CD14-positive monocyte (primary cell): ENCODE measurements at regions not wholly inside any gene's neighbourhood (a gene's known extent, or its start where the extent isn't known, plus 50 kb on each side); places are given as distances from the start of the nearest gene placed in this dataset.
"Not testable (repeated sequence)": the region's sequence is repeated elsewhere in the genome, so short reads cannot be mapped to it uniquely, and the experiment has no call there.

Experiments used
- DNase-seq, 3 donors: peaks; one replicate each; pipeline ENCODE4 v3.0.0-alpha.2; 2011 to 2022
- H2AFZ ChIP-seq: 2 replicates; pipeline ENCODE4 v1.6.0; 2012; ENCODE audit warnings: mild to moderate bottlenecking, low read depth, low read length, inconsistent platforms; ENCODE audit not compliant: insufficient read depth, poor library complexity, severe bottlenecking
- H3K27ac ChIP-seq, 2 donors: 1 replicate in 1 of 2; 2 replicates in 1 of 2; pipeline ENCODE4 v1.5.1; 2012 to 2013; ENCODE audit warnings: low read length in 2 of 2, control low read depth in 1 of 2, inconsistent platforms in 1 of 2, low read depth in 1 of 2, mild to moderate bottlenecking in 1 of 2
- H3K27me3 ChIP-seq, 2 donors: one replicate each; pipeline versions ENCODE4 v1.6.0 to v1.6.1; 2011 to 2013; ENCODE audit warnings: low read length in 2 of 2; ENCODE audit not compliant: control insufficient read depth in 2 of 2, insufficient read depth in 2 of 2
- H3K36me3 ChIP-seq, 2 donors: replicated peaks in 1 of 2; 1 replicate in 1 of 2; 2 replicates in 1 of 2; pipeline versions ENCODE4 v1.5.1 to v1.6.1; 2012 to 2013; ENCODE audit warnings: low read length in 2 of 2, control low read depth in 1 of 2, inconsistent platforms in 1 of 2, mild to moderate bottlenecking in 1 of 2; ENCODE audit not compliant: insufficient read depth in 2 of 2, control insufficient read depth in 1 of 2
- H3K4me1 ChIP-seq, 2 donors: 1 replicate in 1 of 2; 2 replicates in 1 of 2; pipeline versions ENCODE4 v1.5.1 to v1.6.1; 2012 to 2013; ENCODE audit warnings: low read length in 2 of 2, control low read depth in 1 of 2, inconsistent platforms in 1 of 2, mild to moderate bottlenecking in 1 of 2, moderate library complexity in 1 of 2; ENCODE audit not compliant: insufficient read depth in 2 of 2, control insufficient read depth in 1 of 2
- H3K4me2 ChIP-seq: replicated peaks from 2 replicates; pipeline ENCODE3; 2012; ENCODE audit warnings: low read length, moderate library complexity, mild to moderate bottlenecking; ENCODE audit not compliant: poor library complexity, severe bottlenecking; ENCODE audit errors: extremely low read depth
- H3K4me3 ChIP-seq, 3 experiments: fragments of 200-600 bp in 1 of 3; sonication (generic) in 1 of 3; replicated peaks in 1 of 3; 1 replicate in 2 of 3; 2 replicates in 1 of 3; pipeline ENCODE4 v1.5.1; 2011 to 2013; ENCODE audit warnings: low read length in 3 of 3, mild to moderate bottlenecking in 3 of 3, control low read depth in 2 of 3, low read depth in 2 of 3, inconsistent platforms in 1 of 3, moderate library complexity in 1 of 3
- H3K79me2 ChIP-seq: 2 replicates; pipeline ENCODE4 v1.6.0; 2012; ENCODE audit warnings: mild to moderate bottlenecking, control low read depth, inconsistent platforms, low read length, moderate library complexity; ENCODE audit not compliant: insufficient read depth
- H3K9ac ChIP-seq: 2 replicates; pipeline ENCODE4 v1.6.0; 2017; ENCODE audit warnings: low read length, mild to moderate bottlenecking; ENCODE audit not compliant: insufficient read depth, poor library complexity, severe bottlenecking
- H3K9me3 ChIP-seq, 2 donors: replicated peaks in 1 of 2; 1 replicate in 1 of 2; 2 replicates in 1 of 2; pipeline versions ENCODE4 v1.5.1 to v1.6.1; 2012 to 2013; ENCODE audit warnings: low read length in 2 of 2, control low read depth in 1 of 2; ENCODE audit not compliant: control insufficient read depth in 1 of 2, insufficient read depth in 1 of 2
- H4K20me1 ChIP-seq: 2 replicates; pipeline ENCODE4 v1.6.0; 2012; ENCODE audit warnings: mild to moderate bottlenecking, low read length, control low read depth, moderate library complexity; ENCODE audit not compliant: insufficient read depth
- H3K27ac Mint-ChIP-seq, 7 donors: one replicate each; pipeline ENCODE4 v1.8.0; 2020; ENCODE audit warnings: mild to moderate bottlenecking in 7 of 7, mixed read lengths in 7 of 7, moderate library complexity in 6 of 7, inconsistent platforms in 2 of 7
- H3K27me3 Mint-ChIP-seq, 3 donors: one replicate each; pipeline ENCODE4 v1.8.0; 2021 to 2022; ENCODE audit warnings: low read depth in 3 of 3, mild to moderate bottlenecking in 3 of 3, mixed read lengths in 3 of 3, moderate library complexity in 3 of 3, inconsistent platforms in 1 of 3
- H3K36me3 Mint-ChIP-seq, 2 donors: one replicate each; pipeline ENCODE4 v1.8.0; 2020; ENCODE audit warnings: mixed read lengths in 2 of 2, inconsistent platforms in 1 of 2, mild to moderate bottlenecking in 1 of 2
- H3K4me1 Mint-ChIP-seq: one replicate; pipeline ENCODE4 v1.8.0; 2020; ENCODE audit warnings: mild to moderate bottlenecking, mixed read lengths
- H3K4me3 Mint-ChIP-seq, 2 donors: one replicate each; pipeline ENCODE4 v1.8.0; 2020; ENCODE audit warnings: mild to moderate bottlenecking in 2 of 2, mixed read lengths in 2 of 2, moderate library complexity in 1 of 2
- H3K9me3 Mint-ChIP-seq, 7 donors: one replicate each; pipeline ENCODE4 v1.8.0; 2020 to 2022; ENCODE audit warnings: mixed read lengths in 7 of 7, mild to moderate bottlenecking in 6 of 7, moderate library complexity in 6 of 7, inconsistent platforms in 2 of 7
- CTCF ChIP-seq: fragments of 200-600 bp; IDR thresholded peaks from one replicate; pipeline ENCODE4 v1.8.0; 2022; ENCODE audit warnings: antibody characterized with exemption, mild to moderate bottlenecking
- WGBS: methylation state at CpG from one replicate; pipeline ENCODE4 v1.1.5; 2013; ENCODE audit warnings: missing lambda C conversion rate; ENCODE audit not compliant: insufficient coverage; 5-methylcytosine and 5-hydroxymethylcytosine counted together
- intact Hi-C, 2 donors: fragments of 100-400 bp; cut with micrococcal nuclease; formaldehyde crosslinking; loops; one replicate each; pipeline versions ENCODE4 v1.15.0 to v1.15.1; 2023

GRCh38 chr10:9126728-9127127 lies 1072.2 kb downstream of the GATA3 start:
- H2AFZ ChIP-seq, result no peak overlapping the region
- no peaks in the 10 kb centered on the region for H3K9me3 ChIP-seq
- Mint-ChIP-seq H3K4me1 (no peaks in the 10 kb centered on the region), H3K9me3 (peaks cover 0 to 7% (median 0%) of the 10 kb centered on the region in 7 donors), H3K27me3 (peaks cover 0 to 2% (median 0%) of the 10 kb centered on the region in 3 donors), H3K36me3 (no peaks in the 10 kb centered on the region), H3K27ac (no peak overlapping the region), H3K4me3 (no peak overlapping the region)
- no peaks in the 10 kb centered on the region for H4K20me1 ChIP-seq
- H3K27ac ChIP-seq, result no peak overlapping the region
- no peak for TF ChIP-seq CTCF
- no peak overlapping the region for H3K4me2 ChIP-seq
- H3K36me3 ChIP-seq, result no peaks in the 10 kb centered on the region
- no peaks in the 10 kb centered on the region for H3K27me3 ChIP-seq
- no peak for DNase-seq
- H3K79me2 ChIP-seq, result no peaks in the 10 kb centered on the region
- 90% methylated on average over 3 of the region's 4 CpGs for WGBS
- no peak overlapping the region for H3K9ac ChIP-seq
- H3K4me1 ChIP-seq, result no peaks in the 10 kb centered on the region
- intact Hi-C loops, result no loop called here
- no peak overlapping the region for H3K4me3 ChIP-seq

- WGBS, result 100% methylated on average over 1 of the region's 2 CpGs
- no peak for TF ChIP-seq CTCF
These were observed 1082.9 kb downstream of the GATA3 start for GRCh38 chr10:9137368-9137767.

GRCh38 chr10:9138829-9139228 lies 1084.3 kb downstream of the GATA3 start:
- H3K4me1 Mint-ChIP-seq, H3K9me3 Mint-ChIP-seq: not testable (repeated sequence)
- no CpG with 5 or more reads among the region's 1 CpG for WGBS

More at GRCh38 chr10:9137368-9137767, 1082.9 kb downstream of the GATA3 start:
- Mint-ChIP-seq H3K27ac (no peak overlapping the region), H3K27me3 (peaks cover 0 to 2% (median 0%) of the 10 kb centered on the region in 3 donors), H3K4me1 (no peaks in the 10 kb centered on the region), H3K36me3 (no peaks in the 10 kb centered on the region), H3K9me3 (peaks cover 0 to 4% (median 1%) of the 10 kb centered on the region in 7 donors), H3K4me3 (no peak overlapping the region)
- no peaks in the 10 kb centered on the region for H3K9me3 ChIP-seq
- intact Hi-C loops, result no loop called here
- no peak for DNase-seq
- H3K9ac ChIP-seq, result no peak overlapping the region
- H3K4me3 ChIP-seq, result no peak overlapping the region
- H3K36me3 ChIP-seq, result no peaks in the 10 kb centered on the region
- no peak overlapping the region for H3K4me2 ChIP-seq
- no peaks in the 10 kb centered on the region for H3K27me3 ChIP-seq
- H3K79me2 ChIP-seq, result no peaks in the 10 kb centered on the region
- H3K4me1 ChIP-seq, result no peaks in the 10 kb centered on the region
- no peak overlapping the region for H3K27ac ChIP-seq
- H4K20me1 ChIP-seq, result no peaks in the 10 kb centered on the region
- no peak overlapping the region for H2AFZ ChIP-seq

More at GRCh38 chr10:9138829-9139228, 1084.3 kb downstream of the GATA3 start:
- DNase-seq, H3K36me3 ChIP-seq, H3K9me3 ChIP-seq, intact Hi-C loops, H3K36me3 Mint-ChIP-seq, H3K27ac ChIP-seq, H2AFZ ChIP-seq, H3K79me2 ChIP-seq, H3K4me2 ChIP-seq, H3K27me3 ChIP-seq, H3K4me3 Mint-ChIP-seq, H3K4me1 ChIP-seq, H4K20me1 ChIP-seq, H3K27ac Mint-ChIP-seq, H3K27me3 Mint-ChIP-seq, H3K4me3 ChIP-seq, H3K9ac ChIP-seq: not testable (repeated sequence)
